ENCODE measurements at regions not wholly inside any gene's neighbourhood (a gene's known extent, or its start where the extent isn't known, plus 50 kb on each side); places are given as distances from the start of the nearest gene placed in this dataset.

DNA sequence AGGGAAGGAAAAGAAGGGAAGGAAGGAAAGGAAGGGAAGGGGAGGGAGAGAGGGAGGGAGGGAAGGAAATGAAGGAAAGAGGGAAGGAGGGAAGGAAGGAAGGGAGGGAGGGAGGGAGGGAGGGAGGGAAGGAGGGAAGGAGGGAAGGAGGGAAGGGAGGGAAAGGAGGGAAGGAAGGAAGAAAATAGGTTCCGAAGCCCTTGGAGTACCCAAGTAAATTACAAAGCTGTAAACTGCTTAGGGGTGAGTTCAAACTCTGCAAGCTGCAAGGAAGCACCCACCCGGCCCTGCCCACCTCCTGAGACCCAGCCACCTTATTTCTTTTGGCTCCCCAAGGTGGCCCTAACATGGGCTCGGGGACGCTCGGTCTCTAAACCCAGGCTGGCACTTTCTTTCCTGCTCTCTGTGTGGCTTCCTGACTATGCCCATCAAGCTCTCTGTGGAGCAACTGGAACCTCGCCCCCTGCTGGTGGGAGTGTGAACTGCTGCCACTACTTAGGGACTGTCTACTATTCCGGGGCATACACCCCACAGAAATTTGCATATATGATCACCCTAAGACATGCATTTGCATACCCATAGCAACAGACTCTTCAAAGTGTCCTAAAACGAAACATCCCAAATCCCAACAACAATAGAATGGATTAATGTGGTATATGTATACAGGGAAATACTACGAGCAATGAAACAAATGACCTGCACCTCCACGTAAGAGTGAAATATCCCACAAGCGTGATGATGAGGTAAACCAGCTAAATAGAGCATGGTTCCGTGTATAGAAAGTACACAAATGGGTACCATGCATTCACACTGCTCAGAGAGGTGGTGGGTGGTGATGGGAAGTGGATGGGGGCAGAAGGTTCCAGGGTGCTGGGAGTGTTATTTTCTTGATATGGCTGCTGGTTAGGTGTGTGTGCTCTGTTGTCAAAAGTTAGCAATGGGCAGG, 151.7 kb upstream of the TBL1X start:
- Histone ChIP-seq H2AFZ (ENCODE audit: control insufficient read depth, low read depth, low read length) (no peak overlapping the region), H4K20me1 (ENCODE audit: control insufficient read depth, insufficient read depth) (no peaks in the 10 kb centered on the region), H3K79me2 (ENCODE audit: control insufficient read depth, insufficient read depth, low read length) (no peaks in the 10 kb centered on the region), H3K4me2 (ENCODE audit: control insufficient read depth, insufficient read depth) (no peak overlapping the region), H3K9ac (ENCODE audit: control insufficient read depth, insufficient read depth, low read length) (no peak overlapping the region), H3K27ac (ENCODE audit: control insufficient read depth, insufficient read depth) (no peak overlapping the region), H3K4me1 (ENCODE audit: control insufficient read depth, insufficient read depth, low read length) (no peaks in the 10 kb centered on the region), H3K36me3 (ENCODE audit: control insufficient read depth in 2 of 2, insufficient read depth in 2 of 2, low read length in 1 of 2) (no peaks in the 10 kb centered on the region), H3K9me3 (replicated peaks; ENCODE audit: control insufficient read depth, insufficient read depth, low read length) (no peaks in the 10 kb centered on the region), H3K27me3 (replicated peaks in 1 of 2; ENCODE audit: control insufficient read depth in 2 of 2, insufficient read depth in 2 of 2, low read length in 1 of 2) (no peaks in the 10 kb centered on the region), H3K4me3 (no peak overlapping the region)
- ATAC-seq (peak; percentile 91), DNase-seq (ENCODE audit: low read depth, low spot score) (no peak), FAIRE-seq (no peak)
- ChIA-PET RAD21 (ENCODE audit: unreplicated experiment) (interaction anchor here (0.6 kb wide), 1 partner anchor 102 kb away, joined by 6 read pairs; no protein-coding TSS in a partner anchor), CTCF (interaction anchor here (0.6 to 1.4 kb wide), 10 partner anchors 9 to 487 kb away, joined by 3 to 5 read pairs (median 3); no protein-coding TSS in a partner anchor), POLR2A (no interaction called here), SMC1A (ENCODE audit: uncharacterized antibody, unreplicated experiment) (interaction anchor here (0.6 kb wide), 1 partner anchor 86 kb away, joined by 3 read pairs; no protein-coding TSS in a partner anchor)
- WGBS (ENCODE audit: insufficient coverage, insufficient replicate concordance, low lambda C conversion rate, missing lambda C conversion rate) = 17% methylated on average over 12 of the region's 12 CpGs
- BruUV-seq (replicated peaks) = no TSS peak
- intact Hi-C loops (cut with micrococcal nuclease; ENCODE audit: unreplicated experiment) = no loop called here
- TF ChIP-seq CHD1 (IDR thresholded peaks at IDR 0.05; ENCODE audit: low read depth, low read length) (no peak), POU2F2 (IDR thresholded peaks at IDR 0.05; ENCODE audit: borderline replicate concordance, low read depth, low read length) (peak; percentile 75; the same call in 1 of the 3 replicates), RAD21 (IDR thresholded peaks at IDR 0.05; ENCODE audit: insufficient read depth, low read depth, low read length) (peak; percentile 23; the same call in 1 of the 2 replicates), JUNB (IDR thresholded peaks at IDR 0.05) (peak; percentile 44), SMC3 (IDR thresholded peaks at IDR 0.05; ENCODE audit: borderline replicate concordance, low read length) (peak; percentile 37; the same call in 1 of the 2 replicates), NBN (IDR thresholded peaks at IDR 0.05) (no peak), CHD4 (IDR thresholded peaks at IDR 0.05) (no peak)
- TF ChIP-seq, protein P1, sequence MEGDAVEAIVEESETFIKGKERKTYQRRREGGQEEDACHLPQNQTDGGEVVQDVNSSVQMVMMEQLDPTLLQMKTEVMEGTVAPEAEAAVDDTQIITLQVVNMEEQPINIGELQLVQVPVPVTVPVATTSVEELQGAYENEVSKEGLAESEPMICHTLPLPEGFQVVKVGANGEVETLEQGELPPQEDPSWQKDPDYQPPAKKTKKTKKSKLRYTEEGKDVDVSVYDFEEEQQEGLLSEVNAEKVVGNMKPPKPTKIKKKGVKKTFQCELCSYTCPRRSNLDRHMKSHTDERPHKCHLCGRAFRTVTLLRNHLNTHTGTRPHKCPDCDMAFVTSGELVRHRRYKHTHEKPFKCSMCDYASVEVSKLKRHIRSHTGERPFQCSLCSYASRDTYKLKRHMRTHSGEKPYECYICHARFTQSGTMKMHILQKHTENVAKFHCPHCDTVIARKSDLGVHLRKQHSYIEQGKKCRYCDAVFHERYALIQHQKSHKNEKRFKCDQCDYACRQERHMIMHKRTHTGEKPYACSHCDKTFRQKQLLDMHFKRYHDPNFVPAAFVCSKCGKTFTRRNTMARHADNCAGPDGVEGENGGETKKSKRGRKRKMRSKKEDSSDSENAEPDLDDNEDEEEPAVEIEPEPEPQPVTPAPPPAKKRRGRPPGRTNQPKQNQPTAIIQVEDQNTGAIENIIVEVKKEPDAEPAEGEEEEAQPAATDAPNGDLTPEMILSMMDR (IDR thresholded peaks at IDR 0.05 in 2 of 3, conservative IDR thresholded peaks at IDR 0.05 in 1 of 3; ENCODE audit: control insufficient read depth in 2 of 3, extremely low read depth in 1 of 3, insufficient read depth in 1 of 3, low read depth in 3 of 3, low read length in 3 of 3) = peak; percentile 48 to 83 (median 77)
- in situ Hi-C loops (cut with MboI) = no loop called here

Measured in GM12878 (cell line).